ENCODE measurements at regions not wholly inside any gene's neighbourhood (a gene's known extent, or its start where the extent isn't known, plus 50 kb on each side); places are given as distances from the start of the nearest gene placed in this dataset.

- Histone ChIP-seq H4K20me1 (ENCODE audit: insufficient read depth, low read length) (no peaks in the 10 kb centered on the region), H3K4me3 (ENCODE audit: insufficient read depth, low read depth, low read length) (no peak overlapping the region), H3K56ac (ENCODE audit: extremely low read depth, insufficient read depth, low read length) (no peak overlapping the region), H3K9me3 (ENCODE audit: control insufficient read depth, insufficient read depth, low read length) (no peaks in the 10 kb centered on the region), H3K4ac (ENCODE audit: low read depth, low read length) (no peak overlapping the region), H4K8ac (ENCODE audit: low read depth in 2 of 2, low read length in 2 of 2) (no peak overlapping the region), H3K23ac (ENCODE audit: low read depth, low read length) (no peak overlapping the region), H3K9me1 (ENCODE audit: insufficient read depth, low read length) (no peaks in the 10 kb centered on the region), H3K4me1 (ENCODE audit: control insufficient read depth, insufficient read depth, low read length) (no peaks in the 10 kb centered on the region), H3K14ac (replicated peaks; ENCODE audit: low read depth, low read length) (no peak overlapping the region), H3K79me1 (ENCODE audit: low read depth in 1 of 2, low read length in 2 of 2) (no peaks in the 10 kb centered on the region), H2AK5ac (ENCODE audit: low read depth, low read length) (no peak overlapping the region), H2BK20ac (ENCODE audit: low read depth, low read length) (no peak overlapping the region), H2BK5ac (ENCODE audit: low read depth, low read length, poor library complexity, severe bottlenecking) (no peak overlapping the region), H2BK15ac (ENCODE audit: low read depth, low read length) (no peak overlapping the region), H2AFZ (replicated peaks; ENCODE audit: low read length, poor library complexity) (no peak overlapping the region), H3K18ac (ENCODE audit: low read depth, low read length) (no peak overlapping the region), H3K36me3 (ENCODE audit: control insufficient read depth, insufficient read depth, low read length) (no peaks in the 10 kb centered on the region), H3K9ac (ENCODE audit: low read depth, low read length) (no peak overlapping the region), H2BK120ac (ENCODE audit: low read depth, low read length) (no peak overlapping the region), H3K4me2 (ENCODE audit: low read depth, low read length) (no peak overlapping the region), H3K27me3 (ENCODE audit: control insufficient read depth, insufficient read depth, low read length) (no peaks in the 10 kb centered on the region), H4K5ac (ENCODE audit: low read depth, low read length) (no peak overlapping the region), H2AK9ac (replicated peaks; ENCODE audit: low read depth, low read length, poor library complexity) (no peak overlapping the region), H3K27ac (ENCODE audit: insufficient read depth, low read length) (no peak overlapping the region), H4K91ac (ENCODE audit: insufficient read depth, low read depth, low read length) (no peak overlapping the region)
- in situ Hi-C loops (cut with MboI; ENCODE audit: low sequenced_read_pairs) (no loop called here), intact Hi-C loops (cut with micrococcal nuclease) (no loop called here), dilution Hi-C loops (cut with HindIII; ENCODE audit: low sequenced_read_pairs, unreplicated experiment) (no loop called here)
- ChIA-PET CTCF (no interaction called here), POLR2A (ENCODE audit: unreplicated experiment) (no interaction called here)
- TF ChIP-seq RFX5 (IDR thresholded peaks at IDR 0.05; ENCODE audit: low read depth, low read length) = no peak
- no peak for TF ChIP-seq CEBPB (IDR thresholded peaks at IDR 0.05; ENCODE audit: low read depth, low read length)
- TF ChIP-seq MAFK (IDR thresholded peaks at IDR 0.05; ENCODE audit: low read depth, low read length) = no peak
- TF ChIP-seq CHD1 (IDR thresholded peaks at IDR 0.05; ENCODE audit: low read depth, low read length) = no peak
- no peak for TF ChIP-seq ELK1 (IDR thresholded peaks at IDR 0.05; ENCODE audit: borderline replicate concordance, low read depth, low read length)
- no peak for TF ChIP-seq MAZ (IDR thresholded peaks at IDR 0.05; ENCODE audit: borderline replicate concordance, low read depth, low read length)
- TF ChIP-seq BHLHE40 (IDR thresholded peaks at IDR 0.05; ENCODE audit: low read depth, low read length) = no peak
- no peak for TF ChIP-seq USF2 (IDR thresholded peaks at IDR 0.05; ENCODE audit: low read depth, low read length)
- no peak for TF ChIP-seq NFE2L2 (IDR thresholded peaks at IDR 0.05; ENCODE audit: low read depth, low read length)
- no peak for TF ChIP-seq RAD21 (IDR thresholded peaks at IDR 0.05; ENCODE audit: low read length)
- no peak for TF ChIP-seq RCOR1 (IDR thresholded peaks at IDR 0.05; ENCODE audit: insufficient replicate concordance, low read length)
- TF ChIP-seq FOS (IDR thresholded peaks at IDR 0.05; ENCODE audit: low read depth, low read length) = no peak
- TF ChIP-seq MXI1 (IDR thresholded peaks at IDR 0.05; ENCODE audit: borderline replicate concordance, low read depth, low read length) = no peak
- TF ChIP-seq SMC3 (IDR thresholded peaks at IDR 0.05; ENCODE audit: low read depth, low read length) = no peak
- TF ChIP-seq POLR2A (IDR thresholded peaks at IDR 0.05; ENCODE audit: low read depth, low read length) = no peak
- no TSS peak for BruUV-seq (replicated peaks)
- ATAC-seq (ENCODE audit: low read depth) = no peak
- no peak for DNase-seq
- no CpG with 5 or more reads among the region's 1 CpG for WGBS, 2 experiments (ENCODE audit: extremely low coverage in 2 of 2, insufficient read length in 1 of 2)
Measured at GRCh38 chrX:124717537-124717936, 371.2 kb downstream of the SH2D1A start.
